Ammon's horn (tissue), 1 donor: ENCODE measurements at regions not wholly inside any gene's neighbourhood (a gene's known extent, or its start where the extent isn't known, plus 50 kb on each side); places are given as distances from the start of the nearest gene placed in this dataset.

Experiments used
- DNase-seq: peaks from one replicate; pipeline ENCODE4 v3.0.0-alpha.2; 2016; ENCODE audit warnings: low spot score

DNA sequence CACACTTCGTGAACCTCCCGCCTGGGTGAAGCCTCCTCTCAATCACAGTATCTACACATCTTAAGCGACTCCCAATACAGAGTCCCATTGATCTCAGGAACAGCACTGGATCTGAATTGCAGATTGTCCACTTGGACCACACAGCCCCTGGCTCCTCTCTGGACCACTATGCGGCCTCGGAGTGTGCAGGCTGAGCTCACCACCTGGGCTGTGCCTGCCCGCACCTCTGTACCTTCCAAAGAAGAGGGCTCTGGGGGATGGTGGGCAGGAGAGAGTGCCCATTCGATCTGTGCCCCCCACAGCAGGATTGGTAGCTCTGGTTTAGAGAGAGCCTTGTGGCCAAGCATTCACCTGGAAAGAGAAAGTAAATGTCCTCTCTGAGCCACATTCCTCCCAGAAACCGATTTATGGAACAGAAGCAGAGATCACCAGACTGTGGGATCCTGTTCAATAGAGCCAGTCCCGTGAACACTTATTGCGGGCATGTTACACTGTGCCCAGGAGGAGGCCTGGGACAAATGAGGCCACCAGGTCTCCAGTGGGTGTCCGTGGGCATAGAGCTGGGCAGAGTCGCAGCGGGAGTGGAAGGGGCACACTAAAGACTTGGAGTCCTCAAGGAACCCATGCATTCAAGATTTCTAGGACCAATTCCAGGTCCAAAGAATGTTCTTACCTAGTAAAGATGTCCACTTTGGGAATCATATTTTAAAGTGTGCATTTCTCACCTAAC lies 141.6 kb upstream of the SOX1 start:
- DNase-seq = no peak

- DNase-seq = no peak
Observed at GRCh38 chr13:111926501-111927180, 140.3 kb upstream of the SOX1 start.

DNA sequence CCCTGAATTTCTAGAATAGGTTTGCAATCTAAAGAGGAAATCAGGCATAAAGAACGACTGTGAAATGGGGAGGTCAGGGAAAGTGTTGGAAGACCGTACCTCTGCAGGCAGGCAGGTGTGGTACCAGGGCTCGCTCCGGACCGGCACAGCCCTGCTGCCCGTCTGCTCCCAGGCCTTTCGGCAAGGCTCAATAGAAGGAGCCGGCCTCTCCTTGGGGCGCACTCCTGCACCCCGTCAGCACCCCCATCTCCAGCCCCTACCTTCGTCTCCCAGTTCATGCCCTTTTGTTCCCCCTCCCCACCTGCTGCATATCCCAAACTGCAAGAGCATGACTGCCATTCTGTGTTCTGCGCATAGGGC lies 139.8 kb upstream of the SOX1 start:
- no peak for DNase-seq

DNA sequence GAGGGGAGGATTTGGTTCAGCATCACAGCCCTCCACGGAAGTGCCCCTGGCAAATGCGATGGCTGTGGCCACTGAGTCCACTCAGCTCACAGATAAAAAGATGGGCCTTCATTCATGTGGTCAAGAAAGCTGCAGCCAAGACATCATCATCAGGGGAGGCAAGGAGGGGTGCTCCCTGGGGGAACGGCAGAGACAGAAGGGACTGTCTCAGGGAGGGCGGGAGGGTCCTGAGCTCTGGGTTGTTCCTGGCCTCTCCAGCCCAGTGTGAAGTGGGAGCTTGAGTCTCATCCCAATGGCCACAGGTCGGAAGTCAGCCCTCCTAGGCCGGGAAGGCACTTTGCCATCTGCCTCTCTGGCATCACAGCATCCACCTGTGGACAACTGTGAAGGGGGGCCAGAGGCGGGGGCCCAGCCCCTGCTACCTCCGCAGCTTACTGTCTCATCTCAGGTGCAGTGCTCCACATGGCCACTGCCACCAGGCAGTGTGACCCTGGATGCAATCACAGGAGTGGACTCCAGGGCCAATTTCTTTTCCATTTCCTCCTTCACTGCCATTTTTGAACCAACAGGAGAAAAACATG lies 137.8 kb upstream of the SOX1 start:
- DNase-seq = no peak

DNA sequence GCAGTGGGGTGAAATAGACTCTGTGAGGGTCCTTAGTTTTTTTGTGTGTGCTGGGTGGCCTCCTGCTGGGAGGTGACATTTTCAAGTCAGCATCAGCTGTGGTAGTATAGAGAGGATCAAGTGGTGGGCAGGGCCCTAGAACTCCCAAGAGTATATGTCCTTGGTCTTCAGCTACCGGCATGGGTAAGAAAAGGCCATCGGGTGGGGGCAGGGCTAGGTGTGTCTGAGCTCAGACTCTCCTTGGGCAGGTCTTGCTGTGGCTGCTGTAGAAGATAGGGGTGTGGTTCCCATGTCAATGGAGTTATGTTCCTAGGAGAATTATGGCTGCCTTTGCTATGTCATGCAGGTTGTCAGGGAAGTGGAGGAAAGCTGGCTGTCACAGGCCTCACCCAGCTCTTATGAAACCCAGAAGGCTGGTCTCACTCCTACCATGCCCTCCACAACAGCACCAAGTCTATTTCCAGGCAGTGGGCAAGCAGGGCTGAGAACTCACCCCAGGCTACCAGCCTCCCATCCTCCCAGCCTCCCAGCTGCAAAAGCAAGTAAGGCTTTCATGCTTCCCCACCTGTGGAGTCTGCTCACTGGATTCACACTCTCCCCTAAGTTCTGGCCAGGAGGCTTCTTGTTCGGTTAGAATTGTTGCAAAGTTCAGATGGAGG lies 130.6 kb upstream of the SOX1 start:
- DNase-seq = no peak

DNA sequence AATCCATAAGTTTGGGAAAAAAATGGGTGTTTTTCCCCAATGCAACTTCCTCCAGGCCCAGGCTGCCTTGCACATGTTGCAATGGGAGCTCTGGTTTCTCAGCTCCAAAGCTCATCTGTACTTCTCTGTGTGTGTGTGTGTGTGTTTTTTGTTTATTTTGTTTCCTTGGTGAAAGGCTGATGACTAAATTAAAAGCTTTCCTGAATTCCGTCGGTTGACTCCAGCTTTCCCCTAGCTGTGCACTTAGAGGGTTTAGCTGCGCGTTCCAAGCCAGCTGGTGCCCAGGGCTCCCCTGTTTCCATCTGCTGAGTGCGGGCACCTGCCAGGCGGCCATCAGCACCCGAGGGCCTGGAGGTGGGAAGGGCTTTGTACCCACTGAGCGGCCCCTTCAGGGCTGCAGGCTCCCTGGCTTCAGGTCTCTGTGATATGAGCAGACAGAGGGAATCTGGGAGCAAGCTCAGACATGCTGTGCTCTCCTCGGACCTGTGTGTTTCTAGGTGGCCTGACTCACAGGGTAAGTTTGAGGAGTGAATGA lies 129.1 kb upstream of the SOX1 start:
- peak; percentile 16 for DNase-seq

GRCh38 chr13:111938741-111939665 lies 127.9 kb upstream of the SOX1 start:
- no peak for DNase-seq

GRCh38 chr13:111939666-111940278 lies 127.2 kb upstream of the SOX1 start:
- DNase-seq = no peak

DNA sequence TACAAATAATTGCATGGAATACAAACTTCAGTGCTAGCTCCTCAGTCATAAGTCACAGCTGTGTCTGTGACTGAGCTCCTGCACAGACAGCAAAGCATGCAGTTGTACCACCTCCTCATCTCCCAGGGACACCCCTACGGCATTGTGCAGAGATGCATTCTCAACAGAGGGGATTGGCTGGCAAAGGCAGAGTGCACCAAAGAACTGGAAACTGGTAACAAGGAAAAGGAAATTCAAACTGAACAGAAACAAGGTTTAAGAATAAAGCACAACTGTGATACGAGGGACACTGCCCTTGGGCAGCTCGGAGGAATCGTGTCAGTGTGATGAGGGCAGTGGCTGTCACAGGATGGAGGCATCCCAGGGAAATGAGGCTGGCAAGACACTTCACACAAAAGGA lies 126.1 kb upstream of the SOX1 start:
- no peak for DNase-seq

DNA sequence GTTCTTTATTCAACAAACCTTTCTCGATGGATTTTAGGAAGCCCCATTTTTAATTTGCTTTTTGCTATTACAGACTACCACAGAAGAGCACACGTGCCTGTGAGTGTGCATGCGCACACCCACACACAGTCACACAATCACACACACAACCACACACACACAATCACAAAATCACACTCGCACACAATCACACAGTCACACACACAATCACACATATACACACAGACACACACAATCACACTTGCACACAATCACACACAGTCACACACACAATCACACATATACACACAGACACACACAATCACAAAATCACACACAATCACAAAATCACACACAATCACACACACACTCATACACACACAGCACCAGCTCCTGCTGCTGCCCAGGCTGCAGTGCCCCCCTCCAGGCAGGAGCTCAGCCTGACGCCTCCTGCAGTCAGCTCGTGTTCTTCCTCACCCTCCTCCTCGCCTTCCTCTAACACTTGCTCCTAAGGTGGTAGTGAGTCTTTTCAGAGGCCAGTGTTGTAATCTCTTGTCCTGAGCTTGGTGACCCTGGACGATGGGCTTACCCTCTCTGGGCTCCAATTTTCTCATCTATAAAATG lies 125.0 kb upstream of the SOX1 start:
- no peak for DNase-seq

DNA sequence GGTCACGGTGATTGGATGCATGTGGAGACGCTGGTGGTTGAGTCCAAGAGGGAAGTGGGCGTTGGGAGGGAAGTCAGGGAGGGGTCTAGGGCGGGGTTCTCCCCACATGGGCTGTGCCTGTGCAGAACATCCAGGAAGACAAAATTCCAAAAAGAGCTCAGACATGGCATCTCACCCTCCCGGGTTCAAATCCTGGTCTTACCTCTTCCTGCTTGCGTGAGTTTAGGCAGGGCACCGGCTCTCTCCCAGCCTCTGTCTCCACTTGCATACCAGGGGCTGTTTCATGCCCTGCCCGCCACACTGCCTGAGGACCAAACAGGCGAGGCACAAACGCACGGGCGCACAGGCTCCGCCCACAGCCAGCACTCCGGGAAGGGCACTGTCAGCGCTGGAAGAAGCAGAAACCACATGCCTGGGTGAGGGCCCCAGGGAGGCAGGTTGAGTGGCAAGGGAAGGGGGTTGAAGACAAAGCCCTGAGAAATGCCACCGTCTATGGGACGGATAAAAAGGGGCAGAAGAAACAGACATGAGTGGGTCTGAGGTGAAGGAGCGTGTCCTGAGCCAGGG lies 123.6 kb upstream of the SOX1 start:
- no peak for DNase-seq

- no peak for DNase-seq
Observed at GRCh38 chr13:111944171-111944583, 122.8 kb upstream of the SOX1 start.

DNA sequence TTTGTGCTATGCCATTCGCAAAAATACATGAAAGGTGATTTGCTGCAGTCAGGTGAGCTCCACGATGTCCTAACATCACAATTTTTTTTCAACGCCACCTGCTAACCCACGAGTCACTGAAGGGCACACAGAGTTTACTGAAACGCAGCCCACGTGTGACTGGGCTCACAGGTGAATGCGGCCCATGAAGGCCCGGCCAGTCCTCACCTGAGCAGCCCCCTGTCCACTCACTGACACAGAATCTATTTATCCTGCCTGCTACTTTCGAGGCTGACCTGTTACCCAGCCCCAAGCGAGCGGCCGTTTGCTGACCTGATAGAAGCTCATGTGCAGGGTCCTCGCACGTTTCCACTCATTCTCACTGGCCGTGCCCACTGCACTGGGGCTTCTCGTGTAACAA lies 121.9 kb upstream of the SOX1 start:
- no peak for DNase-seq

DNA sequence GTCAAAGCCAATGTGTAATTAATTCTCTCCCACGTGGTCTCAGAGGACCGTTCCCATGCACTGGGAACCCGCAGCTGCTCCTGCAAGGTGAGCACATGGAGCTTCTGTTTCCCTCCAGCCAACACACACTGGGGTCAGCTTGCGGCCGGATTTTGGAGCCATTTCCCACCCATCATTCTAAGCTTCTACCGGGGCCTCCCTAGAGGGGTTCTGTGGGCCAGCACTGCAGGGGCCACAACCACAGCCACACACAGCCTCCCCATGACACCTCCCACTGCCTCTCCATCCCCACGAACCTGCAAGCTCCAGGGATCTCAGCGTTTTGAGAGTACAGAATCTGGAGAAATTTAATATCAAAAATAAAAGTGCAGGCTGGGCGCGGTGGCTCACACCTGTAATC lies 120.7 kb upstream of the SOX1 start:
- no peak for DNase-seq

- DNase-seq = no peak
Observed at GRCh38 chr13:111947026-111947810, 119.7 kb upstream of the SOX1 start.

DNA sequence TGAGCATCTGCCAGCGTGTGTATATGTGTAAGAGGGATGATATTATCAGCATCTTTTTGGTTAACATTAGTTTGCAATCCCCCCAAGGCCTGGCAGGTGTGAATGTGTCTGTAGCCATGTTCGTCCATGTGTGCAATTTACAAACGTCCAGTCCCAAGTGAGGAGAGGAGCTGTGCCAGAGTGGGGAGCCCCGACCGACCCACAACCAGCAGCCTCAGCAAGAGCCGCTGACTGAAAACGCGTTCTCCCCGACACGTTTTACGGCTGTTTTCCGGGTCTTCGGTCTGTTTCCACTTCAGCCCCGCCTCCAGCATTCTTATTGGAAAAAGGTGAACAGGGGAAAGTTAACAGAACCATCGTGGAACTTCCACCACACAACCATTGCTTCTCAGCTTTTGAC lies 119.1 kb upstream of the SOX1 start:
- no peak for DNase-seq

- DNase-seq = no peak
Observed at GRCh38 chr13:111948281-111948680, 118.7 kb upstream of the SOX1 start.

- DNase-seq = no peak
Observed at GRCh38 chr13:111948811-111949210, 118.1 kb upstream of the SOX1 start.

DNA sequence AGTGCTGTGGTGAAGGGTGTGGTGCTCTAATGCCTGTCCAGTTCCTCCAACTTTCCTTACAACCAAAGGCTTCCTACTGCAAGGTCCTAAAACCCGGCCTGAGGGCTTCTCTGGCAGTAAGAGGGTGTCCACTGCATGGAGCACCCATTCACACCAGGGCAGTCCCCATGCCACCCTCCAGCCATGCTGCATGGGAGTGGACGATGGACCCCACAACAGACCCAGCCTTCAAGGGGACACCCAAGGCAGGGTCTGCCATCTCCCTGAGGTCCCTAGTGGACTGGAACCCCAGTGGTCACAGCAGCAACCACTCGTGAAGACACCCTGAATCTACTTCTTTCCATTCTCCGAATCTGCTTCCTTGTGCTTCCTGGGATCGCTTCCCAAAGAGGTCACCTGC lies 117.6 kb upstream of the SOX1 start:
- no peak for DNase-seq

- DNase-seq = no peak
Observed at GRCh38 chr13:111950697-111951096, 116.3 kb upstream of the SOX1 start.
